Thoracic aorta (tissue), 2 donors: ENCODE measurements at regions not wholly inside any gene's neighbourhood (a gene's known extent, or its start where the extent isn't known, plus 50 kb on each side); places are given as distances from the start of the nearest gene placed in this dataset.

Source experiments
- ATAC-seq: fragments of 150-250 bp; one replicate; pipeline ENCODE4 v1.8.0; 2017; ENCODE audit warnings: low read depth; ENCODE audit not compliant: insufficient number of reproducible peaks, low FRiP score
- DNase-seq: peaks from one replicate; pipeline ENCODE4 v3.0.0-alpha.2; 2020; ENCODE audit warnings: low spot score
- H3K27ac ChIP-seq, 2 donors: fragments of 200-600 bp; sonication (generic); 1 replicate in 1 of 2; 2 replicates in 1 of 2; pipeline ENCODE4 v1.5.1; 2016; ENCODE audit warnings: mild to moderate bottlenecking in 2 of 2, moderate library complexity in 2 of 2
- H3K27me3 ChIP-seq: fragments of 200-600 bp; sonication (generic); replicated peaks from 2 replicates; pipeline ENCODE4 v1.6.0; 2016; ENCODE audit warnings: mild to moderate bottlenecking; ENCODE audit not compliant: insufficient read depth
- H3K36me3 ChIP-seq: fragments of 200-600 bp; sonication (generic); one replicate; pipeline ENCODE4 v1.5.1; 2016
- H3K4me1 ChIP-seq, 2 donors: fragments of 200-600 bp; sonication (generic); 1 replicate in 1 of 2; 2 replicates in 1 of 2; pipeline versions ENCODE4 v1.5.1 to v1.6.0; 2016; ENCODE audit warnings: low read depth in 2 of 2, mild to moderate bottlenecking in 1 of 2; ENCODE audit not compliant: control insufficient read depth in 1 of 2
- H3K4me3 ChIP-seq: fragments of 200-600 bp; sonication (generic); 2 replicates; pipeline ENCODE4 v1.5.1; 2016; ENCODE audit warnings: mild to moderate bottlenecking
- H3K9me3 ChIP-seq: fragments of 200-600 bp; sonication (generic); 2 replicates; pipeline ENCODE4 v1.5.1; 2016
- TF ChIP-seq, protein P1 (sequence below): fragments of 200-600 bp; sonication (generic); IDR thresholded peaks from one replicate; pipeline ENCODE4 v1.5.1; 2019; ENCODE audit warnings: antibody characterized with exemption

DNA sequence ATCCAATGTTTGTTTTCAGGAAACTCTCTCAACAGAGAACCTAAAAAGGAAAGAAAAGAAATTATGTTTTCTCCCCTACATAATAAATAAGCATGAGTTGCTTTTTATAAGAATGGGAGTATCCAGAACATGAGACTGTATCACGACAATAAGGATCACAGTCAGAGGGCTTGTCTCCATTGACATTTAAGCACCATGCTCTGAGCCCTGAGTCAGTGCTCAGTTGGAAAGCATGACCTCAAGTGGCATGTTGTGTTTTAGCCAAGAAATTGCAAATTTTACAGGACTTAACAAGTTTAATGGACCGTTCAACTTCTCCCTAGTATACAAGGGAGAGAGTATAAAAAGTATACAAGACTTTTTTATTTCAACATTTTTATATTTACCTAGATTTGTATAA, 431.6 kb downstream of the GJA1 start:
- peak; percentile 50 for ATAC-seq

DNA sequence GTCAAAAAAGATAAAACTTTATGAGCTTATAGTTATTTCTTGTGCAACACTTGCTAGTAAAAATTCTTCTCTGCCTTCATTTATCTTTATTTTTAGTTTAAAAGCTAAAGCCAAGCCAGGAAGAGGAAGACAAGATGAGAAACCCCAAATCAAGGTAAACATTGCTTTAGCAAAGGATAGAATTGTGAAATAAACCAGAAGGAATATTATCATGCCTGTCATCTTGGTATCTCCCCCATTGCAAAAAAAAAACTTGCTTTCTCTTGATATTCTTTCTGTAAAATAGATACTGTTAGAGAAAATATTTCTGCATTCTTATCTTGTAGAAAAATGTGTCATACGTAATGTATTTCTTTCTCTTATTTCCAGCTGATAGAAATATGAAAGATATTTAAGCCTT, 432.8 kb downstream of the GJA1 start:
- Histone ChIP-seq H3K4me1 (peaks cover 3 to 10% of the 10 kb centered on the region in 2 donors), H3K9me3 (no peaks in the 10 kb centered on the region), H3K4me3 (no peak overlapping the region), H3K27ac (no peak overlapping the region), H3K27me3 (no peaks in the 10 kb centered on the region), H3K36me3 (no peaks in the 10 kb centered on the region)
- DNase-seq (no peak), ATAC-seq (no peak)
- TF ChIP-seq, protein P1, sequence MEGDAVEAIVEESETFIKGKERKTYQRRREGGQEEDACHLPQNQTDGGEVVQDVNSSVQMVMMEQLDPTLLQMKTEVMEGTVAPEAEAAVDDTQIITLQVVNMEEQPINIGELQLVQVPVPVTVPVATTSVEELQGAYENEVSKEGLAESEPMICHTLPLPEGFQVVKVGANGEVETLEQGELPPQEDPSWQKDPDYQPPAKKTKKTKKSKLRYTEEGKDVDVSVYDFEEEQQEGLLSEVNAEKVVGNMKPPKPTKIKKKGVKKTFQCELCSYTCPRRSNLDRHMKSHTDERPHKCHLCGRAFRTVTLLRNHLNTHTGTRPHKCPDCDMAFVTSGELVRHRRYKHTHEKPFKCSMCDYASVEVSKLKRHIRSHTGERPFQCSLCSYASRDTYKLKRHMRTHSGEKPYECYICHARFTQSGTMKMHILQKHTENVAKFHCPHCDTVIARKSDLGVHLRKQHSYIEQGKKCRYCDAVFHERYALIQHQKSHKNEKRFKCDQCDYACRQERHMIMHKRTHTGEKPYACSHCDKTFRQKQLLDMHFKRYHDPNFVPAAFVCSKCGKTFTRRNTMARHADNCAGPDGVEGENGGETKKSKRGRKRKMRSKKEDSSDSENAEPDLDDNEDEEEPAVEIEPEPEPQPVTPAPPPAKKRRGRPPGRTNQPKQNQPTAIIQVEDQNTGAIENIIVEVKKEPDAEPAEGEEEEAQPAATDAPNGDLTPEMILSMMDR = no peak

More for the DNA sequence above, 431.6 kb downstream of the GJA1 start:
- TF ChIP-seq, protein P1 = no peak
- Histone ChIP-seq H3K4me1 (peaks cover 3 to 14% of the 10 kb centered on the region in 2 donors), H3K36me3 (no peaks in the 10 kb centered on the region), H3K9me3 (no peaks in the 10 kb centered on the region), H3K27ac (no peak overlapping the region), H3K27me3 (no peaks in the 10 kb centered on the region), H3K4me3 (no peak overlapping the region)
- no peak for DNase-seq

DNA sequence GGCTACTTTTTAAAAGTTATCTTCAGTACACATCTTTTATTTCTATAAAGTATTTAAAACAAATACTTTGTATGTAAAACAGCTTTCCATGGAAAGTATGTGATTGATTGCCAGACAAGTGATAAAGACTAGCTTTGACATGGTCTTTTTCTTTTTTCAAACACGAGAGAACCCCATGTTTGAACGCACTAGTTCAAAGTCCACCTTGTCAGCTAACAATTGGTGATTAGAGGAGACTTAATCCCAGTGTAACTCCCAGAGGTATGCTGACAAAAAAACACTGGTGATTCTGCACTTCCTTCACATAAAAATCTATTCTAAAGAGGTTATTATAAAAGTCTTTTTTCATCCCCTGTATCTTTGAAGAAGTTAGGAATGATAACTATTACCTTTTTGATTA, 438.1 kb downstream of the GJA1 start:
- TF ChIP-seq, protein P1 = no peak
- Histone ChIP-seq H3K27me3 (no peaks in the 10 kb centered on the region), H3K4me3 (no peak overlapping the region), H3K36me3 (no peaks in the 10 kb centered on the region), H3K9me3 (no peaks in the 10 kb centered on the region), H3K27ac (no peak overlapping the region), H3K4me1 (no peaks in the 10 kb centered on the region)
- ATAC-seq (no peak), DNase-seq (no peak)

DNA sequence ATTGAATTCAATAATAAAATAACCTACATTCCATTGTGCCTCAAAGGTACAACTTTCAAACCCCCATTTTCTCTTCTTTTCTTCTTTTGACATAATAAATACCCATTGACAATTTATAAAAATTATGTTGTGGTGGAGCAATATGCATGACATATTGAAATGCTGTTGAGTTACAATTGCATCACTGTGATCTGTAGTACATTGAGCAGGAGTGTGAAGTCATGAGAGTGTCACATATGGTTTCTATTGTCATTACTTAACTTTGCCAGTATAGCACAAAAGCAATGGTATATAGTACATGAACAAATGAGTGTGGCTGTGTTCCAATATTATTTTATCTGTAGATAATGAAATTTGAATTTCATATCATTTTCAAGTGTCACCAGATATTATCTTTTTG, 441.3 kb downstream of the GJA1 start:
- H3K4me3 ChIP-seq = no peak overlapping the region
- H3K4me1 ChIP-seq = no peaks in the 10 kb centered on the region
- H3K36me3 ChIP-seq = no peaks in the 10 kb centered on the region
- ATAC-seq = no peak
- TF ChIP-seq, protein P1 = no peak
- no peaks in the 10 kb centered on the region for H3K27me3 ChIP-seq
- no peak overlapping the region for H3K27ac ChIP-seq
- no peak for DNase-seq
- no peaks in the 10 kb centered on the region for H3K9me3 ChIP-seq

DNA sequence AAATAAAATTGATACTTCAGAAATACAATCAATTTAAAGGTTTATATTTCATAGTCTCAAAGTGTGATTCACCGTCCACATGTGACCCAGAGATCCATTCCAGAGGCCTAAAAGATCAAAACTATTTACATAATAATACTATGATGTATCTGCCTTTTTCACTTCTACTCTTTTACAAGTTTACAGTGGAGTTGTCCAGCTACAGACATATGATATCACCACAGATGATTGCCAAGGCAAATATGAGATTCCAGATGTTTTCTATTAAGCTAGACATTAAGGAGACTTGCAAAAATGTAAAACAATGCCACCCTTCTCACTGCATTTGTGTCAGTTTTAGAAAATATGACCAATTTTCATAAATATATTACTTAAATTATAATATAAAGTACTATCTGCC, 443.7 kb downstream of the GJA1 start:
- DNase-seq (no peak), ATAC-seq (no peak)
- Histone ChIP-seq H3K36me3 (no peaks in the 10 kb centered on the region), H3K27ac (no peak overlapping the region), H3K9me3 (no peaks in the 10 kb centered on the region), H3K4me1 (peaks cover 0 to 9% of the 10 kb centered on the region in 2 donors), H3K27me3 (no peaks in the 10 kb centered on the region), H3K4me3 (no peak overlapping the region)
- TF ChIP-seq, protein P1 = no peak
